DMS153 (cell line): ENCODE measurements at regions not wholly inside any gene's neighbourhood (a gene's known extent, or its start where the extent isn't known, plus 50 kb on each side); places are given as distances from the start of the nearest gene placed in this dataset.

Experiments
- DNase-seq: peaks from one replicate; lab custom pipeline; 2025; lab: John Stamatoyannopoulos, UW

DNA sequence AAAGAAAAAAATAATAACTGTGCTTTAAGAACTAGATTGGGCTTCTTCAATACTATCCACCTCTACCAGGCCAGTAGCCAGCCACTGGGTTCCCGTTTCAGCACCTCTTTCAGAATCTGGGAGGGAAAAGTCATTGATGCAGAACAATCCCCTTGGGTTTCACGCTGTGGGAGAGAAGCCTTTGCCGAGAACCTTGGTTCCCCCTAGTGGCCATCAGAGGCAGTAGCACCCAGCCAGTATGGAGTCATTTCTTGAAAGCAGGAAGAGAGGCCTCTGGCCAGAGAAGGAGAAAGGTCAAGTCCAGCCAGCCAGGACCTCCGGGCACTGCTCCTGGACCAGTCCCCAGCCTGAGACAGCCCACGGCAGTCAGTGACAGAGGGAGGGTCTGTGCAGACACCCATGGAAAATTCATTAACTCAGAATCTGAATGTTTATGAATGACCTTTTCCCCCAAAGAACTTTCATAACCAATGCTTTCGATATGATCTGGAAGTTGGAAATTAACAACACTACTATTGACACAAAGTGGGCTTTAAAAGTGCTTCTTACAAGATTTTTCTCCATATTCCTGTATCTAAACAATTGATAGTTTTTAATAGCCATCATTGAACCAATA, 51.2 kb upstream of the CDH5 start:
- peak; percentile 67 for DNase-seq

GRCh38 chr16:66311306-66311705, 55.2 kb upstream of the CDH5 start:
- DNase-seq: no peak

DNA sequence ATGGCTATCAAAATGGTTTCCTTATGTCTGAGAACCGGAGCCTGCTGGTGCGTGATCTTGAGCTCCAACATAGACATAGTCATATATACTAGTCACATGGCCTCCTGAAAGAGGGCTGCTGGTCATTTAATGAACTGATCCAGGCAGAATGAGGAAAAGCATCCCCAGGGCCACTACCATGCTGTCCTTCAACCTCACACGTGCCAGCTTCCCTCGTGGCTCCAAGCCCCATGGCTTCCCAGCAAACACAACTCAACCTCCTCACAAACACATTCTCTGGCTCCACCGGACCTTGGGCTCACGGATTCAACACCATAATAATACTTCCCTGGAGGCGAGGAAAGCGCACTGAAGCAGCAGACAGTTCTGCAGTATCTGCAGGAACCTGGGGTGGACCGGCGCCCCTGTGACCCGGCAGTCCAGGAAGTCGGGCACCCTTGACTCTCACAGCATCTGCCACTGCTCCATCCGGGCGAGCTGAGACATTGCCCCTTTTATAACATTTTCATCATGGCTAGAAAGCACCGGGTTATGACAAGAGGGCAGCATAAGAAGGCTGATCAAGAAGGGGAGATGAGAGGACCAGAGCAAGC, 57.2 kb upstream of the CDH5 start:
- no peak for DNase-seq

- no peak for DNase-seq
These were observed 58.4 kb upstream of the CDH5 start for GRCh38 chr16:66308096-66308495.

DNA sequence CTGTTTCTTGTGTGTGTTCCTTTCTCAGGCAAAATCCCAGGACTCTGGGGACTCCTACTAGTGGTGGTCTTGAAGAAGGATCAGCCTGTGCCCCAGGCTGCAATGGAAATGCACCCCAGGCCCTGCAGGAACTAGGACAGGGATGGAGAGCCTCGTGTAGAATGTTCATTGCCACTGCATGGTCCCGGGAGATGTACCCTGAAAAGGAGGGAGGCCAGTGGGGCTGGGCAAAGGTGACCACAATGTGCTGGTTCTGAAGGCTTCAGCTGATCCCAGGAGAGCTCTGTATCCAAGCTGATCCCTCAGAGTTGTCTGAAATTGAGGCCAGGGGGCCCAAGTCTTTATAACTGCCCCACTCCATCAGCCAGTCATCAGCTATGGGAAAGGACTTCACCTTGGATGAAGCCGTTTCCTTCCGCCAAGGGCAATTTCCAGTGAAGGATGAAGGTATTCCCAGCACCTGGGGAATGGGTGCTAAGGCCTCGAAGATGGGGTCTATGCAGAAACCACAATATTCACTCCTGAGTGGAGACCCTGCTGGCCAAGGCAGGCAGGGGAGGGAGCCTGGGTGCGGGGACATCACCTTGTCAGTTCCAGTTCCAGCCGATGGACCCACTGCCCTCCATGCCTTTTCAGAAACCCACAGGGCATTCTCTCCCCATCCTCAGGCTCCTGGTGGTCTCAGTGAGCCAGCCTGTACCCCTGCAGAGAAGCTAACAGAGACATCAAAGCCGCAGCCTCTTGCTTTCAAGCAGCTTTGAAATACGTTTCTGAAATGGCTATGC, 59.9 kb upstream of the CDH5 start:
- DNase-seq: no peak

DNA sequence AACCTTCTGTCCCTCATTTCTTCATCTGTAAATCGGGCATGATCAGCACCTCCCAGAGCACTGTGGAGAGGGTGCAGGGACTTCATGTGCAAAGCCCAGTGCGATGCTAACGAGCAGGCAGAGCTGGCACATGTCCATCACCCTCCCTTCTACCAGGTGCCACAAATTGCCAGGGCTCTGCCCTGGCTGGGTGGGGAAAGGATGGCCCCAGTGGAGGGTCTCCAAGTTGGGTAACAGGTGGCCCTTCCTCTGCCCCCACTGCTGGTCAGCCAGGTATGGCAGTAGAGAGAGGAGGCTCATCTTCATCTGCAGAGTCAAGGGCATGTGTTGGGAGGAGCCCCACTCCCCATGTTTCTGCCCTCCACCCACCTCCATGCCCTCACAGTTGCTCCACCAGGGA, 61.5 kb upstream of the CDH5 start:
- no peak for DNase-seq

- no peak for DNase-seq
These were observed 62.3 kb upstream of the CDH5 start for GRCh38 chr16:66304151-66304550.

DNA sequence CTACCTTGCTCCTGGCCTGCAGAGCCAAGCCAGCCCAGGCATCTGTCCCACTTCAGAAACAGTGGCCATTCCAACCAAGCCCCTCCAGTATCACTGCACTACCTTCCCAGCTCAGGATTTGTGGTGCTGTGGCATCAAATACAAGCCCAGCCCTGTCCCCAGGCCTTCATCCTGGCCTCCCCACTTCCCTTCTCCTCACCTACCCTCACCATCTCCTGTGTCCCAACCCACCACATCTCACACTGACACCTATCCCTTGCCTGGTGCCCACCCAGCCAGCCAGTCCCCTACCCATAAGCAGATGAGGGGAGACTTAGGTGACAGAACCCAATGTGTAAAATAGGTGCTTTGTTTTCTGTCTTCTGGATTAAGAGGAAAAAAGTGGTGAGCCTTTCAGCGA, 66.0 kb upstream of the CDH5 start:
- DNase-seq: no peak

- DNase-seq: no peak
These were observed 66.5 kb upstream of the CDH5 start for GRCh38 chr16:66300037-66300436.

DNA sequence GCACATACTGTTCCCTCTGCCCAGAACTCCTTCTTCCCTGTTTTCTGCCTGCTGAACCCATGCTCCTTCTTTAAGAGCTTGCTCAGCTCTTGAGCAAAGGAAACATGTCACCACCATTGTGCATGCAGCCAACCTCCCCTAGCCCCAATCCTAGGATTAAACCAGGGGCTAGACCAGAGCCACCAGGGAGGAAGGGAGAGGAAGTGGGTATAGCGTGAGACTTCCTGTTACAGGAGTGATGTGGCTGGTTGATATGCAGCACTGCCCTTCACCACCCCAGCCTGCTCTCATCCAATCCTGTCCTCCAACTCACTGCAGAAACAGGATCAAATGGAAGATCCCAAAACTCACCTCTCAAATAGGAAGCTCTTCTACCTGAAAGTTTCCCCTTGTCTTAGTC, 67.1 kb upstream of the CDH5 start:
- no peak for DNase-seq

- no peak for DNase-seq
These were observed 67.8 kb upstream of the CDH5 start for GRCh38 chr16:66298571-66299120.

GRCh38 chr16:66298006-66298405, 68.5 kb upstream of the CDH5 start:
- DNase-seq: no peak

GRCh38 chr16:66296591-66296990, 69.9 kb upstream of the CDH5 start:
- no peak for DNase-seq

DNA sequence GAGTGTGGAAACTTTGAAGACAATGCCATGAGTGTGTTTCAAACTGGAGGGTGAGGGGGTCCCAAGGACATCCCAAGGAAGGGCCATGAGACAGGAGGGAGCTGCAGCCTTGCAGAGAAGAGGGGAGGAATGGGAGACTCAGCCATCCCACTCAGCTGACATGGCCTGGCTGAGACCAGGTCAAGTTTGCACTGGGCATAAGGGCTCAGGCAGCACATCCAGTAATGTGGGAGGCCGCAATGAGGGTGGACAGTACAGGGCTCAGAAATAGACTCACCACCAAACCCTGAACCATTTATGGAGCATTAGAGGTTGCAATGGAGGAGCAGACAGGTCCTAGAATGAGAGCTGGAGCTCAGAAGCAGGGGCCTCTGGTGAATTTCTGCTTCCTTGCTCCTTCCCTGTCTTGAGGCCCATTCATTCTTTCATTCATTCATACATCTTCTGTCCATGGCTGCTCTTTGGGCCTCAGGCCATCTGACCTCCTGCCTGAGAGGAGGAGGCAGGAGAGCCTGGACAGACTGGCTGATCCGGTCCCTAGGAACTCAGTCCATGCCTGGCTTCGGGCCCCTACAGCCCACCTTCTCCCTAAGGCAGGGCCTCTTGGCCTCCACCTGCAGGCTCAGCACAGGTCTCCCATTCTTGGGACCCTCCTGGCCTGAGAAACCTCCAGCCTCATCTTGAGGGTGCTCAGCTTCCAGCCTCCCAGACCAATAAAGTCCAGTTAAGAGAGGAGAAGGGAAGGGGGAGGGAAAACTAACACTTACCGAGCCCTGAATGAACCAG, 70.5 kb upstream of the CDH5 start:
- no peak for DNase-seq

DNA sequence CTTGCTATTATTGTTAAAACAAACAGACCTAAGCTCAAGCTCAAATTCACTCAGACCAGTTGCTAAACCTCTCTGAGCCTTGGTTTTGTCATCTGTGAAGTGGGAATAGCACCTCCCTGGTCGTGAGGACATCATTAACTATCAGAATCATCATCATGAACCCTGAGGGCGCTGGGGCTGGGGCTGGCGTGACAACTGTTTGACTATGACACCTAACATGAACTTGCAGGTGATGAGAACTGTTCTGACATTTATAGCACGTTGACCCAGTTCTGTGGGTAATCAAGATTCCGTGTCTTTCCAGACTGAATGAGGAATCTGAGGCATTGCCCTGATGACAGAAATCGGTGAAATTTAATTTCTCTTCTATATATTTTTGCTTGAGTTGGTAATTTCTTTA, 71.3 kb upstream of the CDH5 start:
- DNase-seq: no peak

DNA sequence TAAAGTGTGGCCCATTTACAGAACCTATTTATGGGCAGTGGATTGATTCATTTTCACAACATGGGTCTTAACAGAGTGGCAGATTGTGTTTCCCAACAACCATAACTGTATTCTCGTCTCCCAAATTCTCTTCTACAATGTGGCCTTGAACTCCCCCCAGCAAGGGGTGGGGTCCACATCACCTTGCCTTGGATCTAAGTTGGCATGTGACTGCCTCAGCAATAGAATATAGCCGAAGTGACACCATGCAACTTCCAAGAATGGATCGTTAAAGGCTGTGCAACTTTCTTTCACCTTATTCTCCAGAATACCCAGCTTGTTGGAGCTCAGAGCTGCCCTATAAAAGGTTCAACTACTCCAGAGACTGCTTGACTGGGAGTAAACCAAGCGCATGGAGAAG, 72.0 kb upstream of the CDH5 start:
- no peak for DNase-seq

DNA sequence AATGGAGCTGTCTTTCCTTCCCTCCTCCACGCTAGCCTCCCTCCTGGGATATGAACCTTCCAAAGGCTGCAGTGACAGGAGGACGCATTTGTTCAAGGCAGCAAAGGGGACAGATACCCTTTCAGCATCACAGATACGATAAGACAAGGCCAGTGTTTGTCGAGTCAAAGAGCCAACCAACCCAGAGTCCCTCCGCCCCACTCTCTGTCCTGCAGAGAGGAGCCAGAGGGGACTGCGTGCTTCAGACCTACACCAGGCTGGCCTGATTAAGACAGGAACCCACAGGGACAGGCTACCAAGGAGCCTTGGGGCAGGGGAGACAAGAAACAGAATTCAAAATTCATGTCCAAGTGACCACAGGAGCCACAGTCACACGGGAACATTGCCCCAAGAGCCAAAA, 72.6 kb upstream of the CDH5 start:
- DNase-seq: no peak

DNA sequence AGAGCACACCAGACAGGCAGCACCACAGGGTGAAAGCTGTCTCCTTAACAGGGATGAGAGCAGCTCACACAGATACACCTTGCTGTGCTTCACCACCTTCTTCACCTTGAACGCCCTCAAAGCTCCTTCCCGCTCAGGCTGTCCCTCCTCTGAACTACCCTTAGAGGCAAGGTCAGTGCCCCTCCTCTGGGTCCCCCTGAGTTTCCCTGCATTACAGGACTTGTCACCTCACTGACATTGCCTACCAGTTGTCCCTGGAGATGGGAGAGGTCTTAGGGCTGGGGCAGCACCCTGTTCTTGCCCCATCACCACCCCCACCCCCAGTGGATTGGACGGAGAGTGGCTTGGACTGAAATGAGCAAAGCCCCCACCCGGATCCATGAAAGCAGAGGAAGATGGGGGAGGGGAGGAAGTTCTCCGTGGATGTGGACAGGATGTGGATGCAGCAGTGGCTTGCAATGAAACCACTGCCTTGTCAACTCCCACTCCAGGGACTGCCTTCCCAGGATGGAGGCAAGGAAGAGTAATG, 73.2 kb upstream of the CDH5 start:
- DNase-seq: no peak

DNA sequence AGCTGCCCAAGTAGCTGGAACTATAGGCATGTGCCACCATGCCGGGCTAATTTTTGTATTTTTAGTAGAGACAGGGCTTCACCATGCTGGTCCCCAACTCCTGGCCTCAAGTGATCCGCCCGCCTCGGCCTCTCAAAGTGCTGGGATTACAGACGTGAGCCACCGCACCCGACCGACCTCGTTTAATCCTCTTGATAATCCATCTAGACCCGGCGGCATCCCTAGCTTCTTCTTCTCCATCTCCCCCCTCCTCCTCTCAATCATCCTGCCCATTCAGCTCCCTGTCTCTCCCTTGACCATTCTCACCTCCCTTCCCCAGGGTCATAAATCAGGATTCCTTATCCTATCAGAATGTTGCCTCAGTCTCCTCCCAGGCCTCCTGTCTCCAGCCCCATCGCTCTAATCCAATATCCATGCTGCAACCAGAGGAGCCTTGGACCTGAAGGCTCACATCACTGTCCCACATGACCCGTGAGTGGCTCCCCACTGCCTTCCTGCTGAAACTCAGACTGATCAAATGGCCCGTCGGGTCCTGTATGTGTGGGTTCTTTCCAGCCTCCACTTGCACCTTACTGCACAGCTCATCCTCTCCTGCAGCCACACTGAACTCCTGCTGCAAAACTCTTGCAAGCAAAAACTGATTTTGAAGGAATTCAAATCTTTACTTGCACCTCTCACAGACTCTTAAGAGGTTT, 74.1 kb upstream of the CDH5 start:
- no peak for DNase-seq

- no peak for DNase-seq
These were observed 74.7 kb upstream of the CDH5 start for GRCh38 chr16:66291833-66292232.

DNA sequence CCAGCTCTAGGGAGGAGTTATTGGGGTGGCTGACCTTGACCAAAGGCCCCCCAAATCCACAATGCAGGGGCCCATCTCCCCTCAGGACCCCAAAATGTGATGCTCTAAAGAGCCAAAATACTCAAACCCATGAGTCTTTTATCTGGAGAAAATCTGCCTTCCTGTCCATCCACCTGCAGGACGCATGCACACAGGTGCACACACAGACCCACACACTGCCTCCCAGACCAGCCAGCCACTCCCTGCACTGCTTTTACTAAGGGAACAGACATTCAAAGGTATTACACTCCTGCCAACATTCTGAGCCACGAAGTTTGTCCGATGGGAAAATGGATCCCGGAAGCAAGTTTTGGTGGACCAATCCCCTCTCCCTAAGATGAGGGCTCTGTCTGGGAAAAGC, 76.1 kb upstream of the CDH5 start:
- no peak for DNase-seq

DNA sequence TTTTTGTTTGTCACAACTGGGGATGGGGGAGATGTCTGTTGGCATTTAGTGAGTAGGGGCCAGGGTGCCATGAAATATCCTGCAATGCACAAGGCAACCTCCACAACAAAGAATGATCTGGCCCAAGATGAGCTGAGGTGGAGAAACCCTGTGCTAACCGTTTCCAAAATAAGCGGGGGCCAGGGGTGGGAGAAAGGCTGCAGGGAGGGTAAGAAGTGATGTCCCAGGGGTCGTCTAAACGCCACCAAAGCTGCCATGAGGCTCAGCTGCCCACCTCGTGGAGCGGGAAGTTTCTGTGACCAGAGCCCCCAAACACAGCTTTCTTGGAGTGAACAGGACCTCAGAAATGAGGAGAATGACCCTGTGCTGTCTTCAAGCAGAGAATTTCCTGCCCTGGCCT, 76.5 kb upstream of the CDH5 start:
- no peak for DNase-seq
